ENCODE measurements at regions not wholly inside any gene's neighbourhood (a gene's known extent, or its start where the extent isn't known, plus 50 kb on each side); places are given as distances from the start of the nearest gene placed in this dataset.
A peak's percentile ranks its signal among the peaks of the same experiment; 100 is the strongest.

DNA sequence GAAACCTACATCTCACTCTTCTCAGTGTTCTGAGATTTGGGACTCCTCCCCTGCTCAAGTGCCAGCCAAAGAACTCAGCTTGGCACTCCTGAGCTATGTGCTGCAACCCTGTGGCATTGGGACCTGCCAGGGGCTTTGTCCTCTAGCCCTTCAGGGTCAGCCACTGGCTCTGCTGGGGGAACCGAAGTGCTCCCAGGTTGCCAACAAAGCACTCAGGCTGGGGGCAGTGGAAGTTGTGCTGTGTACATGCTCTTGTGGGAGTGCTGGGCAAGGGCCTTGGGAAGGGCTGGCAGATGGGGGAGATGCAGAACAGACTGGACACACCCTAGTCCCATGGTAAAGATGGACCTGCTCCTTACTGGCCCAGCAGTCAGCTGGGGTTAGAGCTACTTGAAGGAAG lies 498.6 kb downstream of the CAAP1 start:
- no peak for DNase-seq (ENCODE audit: low read depth, low spot score)

DNA sequence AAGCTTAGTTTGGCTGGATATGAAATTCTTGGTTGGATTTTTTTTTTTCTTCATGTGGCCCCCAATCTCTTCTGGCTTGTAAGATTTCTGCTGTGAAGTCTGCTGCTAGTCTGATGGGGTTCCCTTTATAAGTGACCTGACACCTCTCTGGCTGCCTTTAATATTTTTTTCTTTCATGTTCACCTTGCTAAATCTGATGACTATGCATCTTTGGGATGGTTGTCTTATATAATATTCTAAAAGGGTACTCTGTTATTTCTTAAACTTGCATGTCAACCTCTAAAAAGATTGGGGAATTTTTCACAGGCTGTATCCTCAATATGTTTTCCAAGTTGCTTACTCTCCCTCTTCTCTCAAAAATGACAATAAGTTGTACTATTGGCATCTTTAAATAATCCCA lies 500.0 kb downstream of the CAAP1 start:
- no peak for DNase-seq (ENCODE audit: low read depth, low spot score)

DNA sequence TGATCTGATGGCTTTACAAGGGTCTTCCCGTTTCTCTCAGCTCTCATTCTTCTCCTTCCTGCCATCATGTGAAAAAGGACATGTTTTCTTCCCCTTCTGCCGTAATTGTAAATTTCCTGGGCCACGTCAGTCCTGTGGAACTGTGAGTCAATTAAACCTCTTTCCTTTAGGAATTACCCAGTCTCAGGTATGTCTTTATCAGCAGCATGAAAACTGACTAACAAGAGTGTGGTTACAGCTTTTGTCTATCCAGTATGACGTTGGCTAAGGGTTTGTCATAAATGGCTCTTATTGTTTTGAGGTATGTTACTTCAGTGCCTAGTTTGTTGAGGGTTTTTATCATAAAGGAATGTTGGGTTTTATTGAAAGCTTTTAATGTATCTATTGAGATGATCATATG lies 501.6 kb downstream of the CAAP1 start:
- no peak for DNase-seq (ENCODE audit: low read depth, low spot score)

DNA sequence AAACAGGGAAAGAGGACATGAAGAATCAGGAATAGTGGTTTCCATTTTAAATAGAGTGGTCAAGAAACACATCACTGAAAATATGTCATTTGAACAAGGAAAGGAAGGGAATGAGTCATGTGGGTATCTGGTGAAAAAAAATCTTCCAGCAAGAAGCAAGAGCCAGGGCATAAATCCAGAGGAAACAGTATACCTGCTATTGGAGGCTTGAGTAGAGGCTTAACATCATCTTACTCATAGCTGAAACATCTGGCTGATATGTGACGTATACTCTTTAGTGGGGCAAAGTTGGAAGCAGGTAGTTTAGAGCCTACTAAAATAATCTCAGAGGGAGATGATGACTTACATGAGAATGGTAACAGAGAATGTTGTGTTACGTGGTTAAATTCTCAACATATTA lies 517.2 kb downstream of the CAAP1 start:
- DNase-seq (ENCODE audit: low read depth, low spot score) = peak; percentile 51

DNA sequence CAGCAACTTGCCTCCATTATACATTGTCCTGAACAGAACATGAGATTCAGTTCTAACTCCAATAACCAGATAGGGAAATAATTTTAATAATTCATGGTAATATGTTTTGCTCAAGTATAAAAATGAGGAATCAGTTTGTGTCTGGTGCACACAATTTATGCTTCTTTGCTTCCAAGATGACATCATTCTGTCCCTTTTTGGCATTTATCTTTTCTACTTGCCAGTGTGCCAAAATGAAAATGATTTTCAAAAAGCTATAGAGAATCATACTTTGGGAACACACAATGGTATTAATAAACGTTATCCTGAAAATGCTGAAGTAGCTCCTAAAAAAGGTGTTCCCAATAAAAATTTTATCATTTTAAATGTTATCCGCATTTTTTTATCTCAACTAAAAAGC lies 519.0 kb downstream of the CAAP1 start:
- no peak for DNase-seq (ENCODE audit: low read depth, low spot score)

DNA sequence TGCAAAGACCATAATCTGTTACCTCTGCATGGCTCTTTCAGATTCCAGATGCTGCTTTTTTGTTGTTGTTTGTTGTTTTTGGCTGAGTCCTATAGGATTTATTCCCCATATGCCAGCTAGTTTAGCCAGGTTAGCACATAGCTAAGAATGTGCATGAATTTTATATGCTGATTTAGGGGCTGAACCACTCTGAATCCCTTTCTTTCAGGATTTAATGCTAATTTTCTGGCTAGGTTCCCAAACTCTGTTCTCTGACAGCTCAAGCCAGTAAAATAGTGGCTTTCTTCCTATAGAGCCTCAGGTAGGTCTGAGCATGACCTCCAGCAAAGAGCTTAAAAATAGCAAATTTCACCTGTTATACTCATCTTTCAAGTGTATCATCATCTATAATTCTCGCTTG lies 521.4 kb downstream of the CAAP1 start:
- DNase-seq (ENCODE audit: low read depth, low spot score) = peak; percentile 4

DNA sequence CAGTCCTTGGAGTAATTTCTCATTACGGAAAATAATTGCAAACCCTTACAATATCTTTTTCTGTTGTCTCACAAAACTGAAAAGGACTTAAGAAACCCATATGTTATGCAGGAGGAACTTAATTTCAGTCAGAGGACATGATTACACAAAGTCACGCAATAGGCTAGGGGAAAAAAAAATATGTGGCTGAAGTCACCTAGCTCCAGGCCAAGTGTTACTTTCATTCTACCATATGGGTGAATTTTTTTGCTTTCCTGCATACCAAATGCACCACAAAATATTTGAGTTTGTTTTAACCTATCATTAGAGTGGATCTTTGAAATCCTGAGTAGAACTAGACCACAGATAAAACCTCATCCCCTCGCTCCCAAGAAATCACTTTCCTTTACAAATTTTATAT lies 523.5 kb downstream of the CAAP1 start:
- DNase-seq (ENCODE audit: low read depth, low spot score) = peak; percentile 5

DNA sequence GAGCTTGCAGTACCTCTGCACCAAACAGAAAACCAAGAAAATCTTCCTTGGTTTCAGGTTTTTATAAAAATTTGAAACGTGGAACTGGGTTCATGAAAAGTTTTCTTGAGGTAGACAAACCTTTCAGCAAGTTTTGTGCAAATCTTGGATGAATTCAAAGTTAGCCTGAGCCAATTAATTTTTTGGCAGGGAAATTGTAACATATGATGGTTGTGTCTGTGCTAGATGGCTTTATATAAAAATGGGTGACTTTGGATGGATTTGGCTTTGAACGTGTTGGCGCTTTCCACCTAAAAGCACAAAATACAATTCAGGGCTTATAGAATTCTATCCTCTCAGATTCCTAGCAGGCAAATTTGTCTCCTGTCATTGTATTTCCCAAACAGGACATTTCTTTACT lies 524.4 kb downstream of the CAAP1 start:
- DNase-seq (ENCODE audit: low read depth, low spot score) = no peak

DNA sequence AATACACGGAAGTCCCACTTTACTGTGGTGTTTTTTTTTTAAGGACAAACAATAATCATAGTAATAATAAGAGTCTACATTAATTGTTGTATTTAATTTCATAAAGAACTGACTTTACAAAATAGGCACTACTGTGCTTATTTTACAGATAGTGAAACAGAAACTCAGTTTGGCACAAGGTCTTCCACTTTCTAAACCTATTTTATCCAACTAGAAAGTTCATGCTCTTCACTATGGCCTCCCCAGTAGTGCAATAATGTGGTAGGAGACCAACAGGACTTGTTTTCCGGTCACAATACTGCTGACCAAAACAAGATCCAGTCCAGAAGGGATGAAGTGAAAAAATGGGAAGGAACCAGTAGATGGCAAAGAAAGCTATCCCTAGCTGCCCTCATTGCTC lies 531.6 kb downstream of the CAAP1 start:
- DNase-seq (ENCODE audit: low read depth, low spot score) = no peak

DNA sequence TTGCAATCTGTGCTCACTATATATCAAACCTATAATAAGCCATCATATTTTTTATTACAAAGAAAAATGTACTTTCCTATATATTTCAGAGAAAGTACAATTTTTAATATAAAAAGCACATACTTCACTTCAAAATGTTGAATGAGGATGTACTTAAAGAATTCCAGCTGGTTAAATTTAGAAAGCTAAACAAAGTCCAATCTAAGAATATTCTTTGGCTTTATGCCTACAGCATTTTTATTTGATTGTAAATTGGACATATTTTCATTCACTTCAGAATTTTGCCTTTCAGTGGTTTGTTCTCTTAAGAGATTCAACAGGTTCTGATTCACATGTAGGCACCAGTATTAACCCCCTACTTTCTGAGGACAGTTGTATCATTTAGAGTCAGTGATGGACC lies 533.8 kb downstream of the CAAP1 start:
- no peak for DNase-seq (ENCODE audit: low read depth, low spot score)

DNA sequence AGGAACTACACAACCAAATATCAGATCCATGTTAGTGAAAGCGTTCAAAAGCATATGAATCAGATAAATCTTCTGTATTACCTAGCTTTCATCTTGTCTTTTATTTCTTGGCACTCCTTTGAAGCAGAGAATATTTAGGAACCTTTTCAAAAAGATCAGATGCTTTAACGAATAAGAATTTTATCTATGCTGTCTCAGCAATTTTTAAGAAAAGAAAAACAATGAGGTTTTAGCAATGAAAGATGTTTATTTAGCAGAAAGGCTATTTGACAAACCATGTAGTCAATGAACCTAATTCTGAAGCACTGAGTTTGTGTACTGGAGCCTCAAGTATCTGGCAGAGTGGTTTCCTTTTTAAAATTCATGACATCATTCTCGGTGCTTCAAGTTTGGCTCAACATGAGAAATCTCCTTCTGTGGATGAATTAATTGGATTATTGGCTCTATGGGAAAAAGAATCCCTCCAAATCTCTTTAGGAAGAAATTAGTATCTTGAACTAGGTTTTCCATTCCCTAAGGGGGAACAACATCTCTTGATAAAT lies 534.7 kb downstream of the CAAP1 start:
- peak; percentile 19 for DNase-seq (ENCODE audit: low read depth, low spot score)

DNA sequence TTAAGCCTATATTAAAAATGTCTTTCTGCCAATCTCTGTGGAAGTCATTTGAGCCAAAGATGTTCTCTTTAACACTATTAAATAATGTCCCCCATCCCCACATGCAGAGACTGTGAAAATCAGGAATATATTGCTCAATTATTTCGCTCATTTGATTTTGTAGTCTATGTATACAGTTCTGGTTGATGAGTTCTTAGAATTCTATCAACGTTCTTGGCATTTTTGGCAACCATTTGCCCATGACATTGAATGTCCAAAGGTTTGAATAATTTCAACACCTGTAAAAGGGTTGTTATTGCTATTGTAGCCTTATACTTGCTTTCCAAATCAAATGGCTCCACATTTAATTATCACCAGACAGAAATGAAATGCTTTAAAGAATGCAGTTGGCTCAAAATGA lies 536.1 kb downstream of the CAAP1 start:
- no peak for DNase-seq (ENCODE audit: low read depth, low spot score)

DNA sequence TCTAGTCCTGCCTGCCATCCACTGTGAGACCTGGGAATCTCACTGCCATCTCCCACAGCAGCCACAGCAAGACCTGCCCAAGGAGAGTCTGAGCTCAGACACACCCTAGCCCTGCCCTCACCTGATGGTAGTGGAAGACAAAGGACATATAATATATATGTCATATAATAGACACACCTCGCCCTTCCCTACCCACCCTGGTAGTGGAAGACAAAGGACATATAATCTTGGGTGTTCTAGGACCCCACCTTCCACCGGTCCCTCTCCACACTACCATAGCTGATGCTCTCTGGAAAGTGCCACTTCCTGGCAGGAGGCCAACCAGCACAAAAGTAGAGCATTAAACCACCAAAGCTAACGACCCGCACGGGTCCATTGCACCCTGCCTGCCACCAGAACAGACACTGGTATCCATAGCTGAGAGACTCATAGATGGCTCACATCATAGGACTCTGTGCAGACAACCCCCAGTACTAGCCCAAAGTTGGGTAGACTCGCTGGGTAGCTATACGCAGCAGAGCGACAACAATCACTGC lies 545.6 kb downstream of the CAAP1 start:
- no peak for DNase-seq (ENCODE audit: low read depth, low spot score)

DNA sequence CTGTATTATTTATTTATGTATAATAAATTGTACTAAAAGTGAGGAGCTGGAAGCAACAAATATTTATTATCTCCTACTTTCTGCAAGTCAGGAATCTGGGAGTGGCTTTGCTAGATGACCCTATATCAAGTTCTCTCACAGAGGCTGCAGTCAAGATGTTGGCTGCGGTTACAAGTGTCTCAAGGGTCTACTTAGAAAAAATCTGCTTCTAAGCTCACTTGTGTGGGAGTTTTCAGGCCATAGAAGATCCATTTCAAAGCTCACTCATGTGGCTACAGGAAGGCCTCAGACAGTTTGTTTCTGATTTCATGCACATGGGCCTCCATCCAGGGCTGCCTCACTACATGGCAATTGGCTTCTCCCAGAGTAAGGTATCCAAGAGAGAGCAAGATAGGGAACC lies 551.1 kb downstream of the CAAP1 start:
- DNase-seq (ENCODE audit: low read depth, low spot score) = no peak

DNA sequence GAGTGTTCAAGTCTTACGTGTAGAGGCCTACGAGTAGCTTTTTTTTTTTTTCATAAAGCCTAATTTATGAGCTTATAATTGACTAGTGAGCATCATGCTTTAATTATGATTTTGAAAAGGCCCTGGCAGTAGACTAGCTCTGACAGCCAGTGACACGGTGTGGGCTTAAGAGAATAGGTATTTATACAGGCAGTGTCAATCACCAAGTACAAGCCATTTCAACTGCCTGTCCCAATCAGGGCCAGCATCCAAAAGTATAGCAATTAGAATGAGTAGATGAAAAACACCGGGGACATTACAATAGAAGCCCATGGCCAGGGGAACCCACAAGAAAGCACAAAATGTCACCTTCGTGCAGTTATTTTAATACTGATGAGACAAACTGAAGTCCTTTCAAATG lies 552.8 kb downstream of the CAAP1 start:
- no peak for DNase-seq (ENCODE audit: low read depth, low spot score)

DNA sequence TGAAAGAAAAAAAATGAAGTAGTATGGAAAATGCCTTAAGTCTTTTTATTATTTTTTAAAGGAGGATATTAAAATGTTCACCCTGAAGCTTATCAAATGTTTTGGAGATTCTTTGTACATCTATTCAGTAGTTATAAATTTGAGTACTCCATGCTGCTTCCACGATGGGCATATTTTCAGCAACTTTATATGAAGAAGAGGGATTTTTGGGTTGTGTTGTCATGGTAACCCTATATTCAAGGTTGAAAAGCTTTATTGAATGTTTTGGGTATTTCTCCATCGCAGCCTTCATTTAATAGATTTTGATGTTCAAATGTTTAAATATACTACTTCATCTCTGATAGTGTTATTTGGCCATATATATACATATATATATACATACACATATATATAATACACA lies 557.5 kb downstream of the CAAP1 start:
- DNase-seq (ENCODE audit: low read depth, low spot score) = no peak

DNA sequence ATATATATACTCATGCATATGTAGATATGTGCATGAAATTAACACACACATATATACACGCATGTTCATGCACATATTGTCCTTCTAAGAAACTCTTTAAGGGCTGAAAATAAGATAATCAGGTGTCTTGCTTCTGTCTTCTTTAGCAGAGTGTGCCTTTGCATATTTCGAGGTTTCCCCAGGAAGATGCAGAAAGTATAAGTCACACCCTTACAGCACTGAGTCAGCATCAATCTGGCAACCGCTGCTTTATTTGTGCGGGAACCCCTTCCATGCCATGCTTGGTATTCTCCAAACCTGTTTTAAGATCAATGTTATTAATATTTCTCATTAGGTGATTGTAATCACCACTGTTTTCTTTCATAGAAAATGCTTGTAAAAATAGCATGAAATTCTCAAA lies 557.9 kb downstream of the CAAP1 start:
- DNase-seq (ENCODE audit: low read depth, low spot score) = no peak

DNA sequence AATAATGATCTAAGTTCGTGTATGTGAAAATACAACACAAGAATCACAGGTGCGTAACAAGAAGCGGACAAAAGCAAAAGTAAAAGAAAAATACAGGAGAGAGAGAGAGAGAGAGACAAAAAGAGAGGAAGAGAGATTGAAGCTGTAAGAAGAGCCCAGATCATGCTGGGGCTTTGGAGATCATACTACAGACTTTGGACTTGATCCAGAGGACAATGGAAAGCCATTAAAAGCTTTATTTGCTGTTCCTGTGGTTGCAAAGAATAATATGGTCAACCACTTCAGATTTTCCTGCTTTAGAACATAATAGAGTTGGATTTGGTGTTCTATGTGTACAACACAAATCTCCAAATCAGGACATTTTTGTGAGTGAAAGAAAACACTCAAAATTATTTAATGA lies 561.4 kb downstream of the CAAP1 start:
- no peak for DNase-seq (ENCODE audit: low read depth, low spot score)

DNA sequence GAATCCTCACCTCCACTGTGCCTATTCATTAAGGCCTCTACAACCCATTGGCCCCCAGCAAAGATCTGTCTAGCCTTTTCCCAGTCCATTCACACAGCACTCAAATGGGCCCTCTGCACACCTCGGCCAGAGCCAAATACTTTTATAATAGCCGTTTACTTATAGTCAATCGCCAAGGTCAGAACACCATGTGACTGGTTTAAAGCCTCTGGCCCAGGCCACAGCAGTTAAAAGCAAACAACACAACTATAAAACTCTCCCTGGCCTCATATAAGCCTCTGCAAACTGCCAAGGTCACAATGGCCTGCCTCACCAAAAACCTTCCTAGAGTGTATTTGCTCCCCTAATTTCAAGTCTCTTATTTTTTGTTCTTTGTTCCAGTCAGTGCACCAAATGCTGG lies 562.6 kb downstream of the CAAP1 start:
- DNase-seq (ENCODE audit: low read depth, low spot score) = no peak

DNA sequence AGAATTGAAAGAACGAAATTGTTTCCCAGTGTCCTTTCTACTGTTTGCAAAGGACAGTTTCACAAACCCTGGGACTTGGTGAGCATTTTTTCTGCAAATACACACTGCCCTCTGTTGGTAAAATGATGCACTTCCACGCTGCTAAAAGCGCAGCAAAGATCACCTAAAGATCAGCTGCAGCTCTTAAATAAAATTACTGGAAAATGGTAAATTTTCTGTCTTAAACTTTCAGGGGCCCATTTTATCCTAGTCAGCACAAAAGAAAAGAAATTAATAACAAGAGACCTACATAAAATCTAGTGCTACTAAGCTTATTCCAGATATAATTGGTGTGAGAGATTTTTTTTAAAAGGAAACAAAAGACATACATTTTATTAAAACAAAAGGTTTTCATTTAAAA lies 566.0 kb downstream of the CAAP1 start:
- DNase-seq (ENCODE audit: low read depth, low spot score) = peak; percentile 84

DNA sequence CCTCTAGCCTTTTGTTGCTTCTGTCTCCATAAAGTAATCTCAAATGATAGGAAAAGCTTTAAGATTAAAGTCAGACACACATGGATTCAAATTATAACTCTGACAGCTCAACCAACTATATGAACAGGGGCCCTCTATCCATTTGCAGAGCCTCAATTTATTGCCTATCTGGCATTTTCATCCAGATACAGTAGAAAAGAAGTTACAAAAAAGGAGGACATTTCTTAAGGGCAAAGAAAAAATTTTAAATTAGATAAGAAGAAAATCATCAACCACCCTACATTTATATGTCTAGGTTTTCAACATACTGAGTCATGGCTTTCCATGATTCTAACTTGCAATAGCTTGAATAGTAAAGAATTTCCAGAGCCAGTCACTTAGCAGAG lies 567.2 kb downstream of the CAAP1 start:
- DNase-seq (ENCODE audit: low read depth, low spot score) = no peak

DNA sequence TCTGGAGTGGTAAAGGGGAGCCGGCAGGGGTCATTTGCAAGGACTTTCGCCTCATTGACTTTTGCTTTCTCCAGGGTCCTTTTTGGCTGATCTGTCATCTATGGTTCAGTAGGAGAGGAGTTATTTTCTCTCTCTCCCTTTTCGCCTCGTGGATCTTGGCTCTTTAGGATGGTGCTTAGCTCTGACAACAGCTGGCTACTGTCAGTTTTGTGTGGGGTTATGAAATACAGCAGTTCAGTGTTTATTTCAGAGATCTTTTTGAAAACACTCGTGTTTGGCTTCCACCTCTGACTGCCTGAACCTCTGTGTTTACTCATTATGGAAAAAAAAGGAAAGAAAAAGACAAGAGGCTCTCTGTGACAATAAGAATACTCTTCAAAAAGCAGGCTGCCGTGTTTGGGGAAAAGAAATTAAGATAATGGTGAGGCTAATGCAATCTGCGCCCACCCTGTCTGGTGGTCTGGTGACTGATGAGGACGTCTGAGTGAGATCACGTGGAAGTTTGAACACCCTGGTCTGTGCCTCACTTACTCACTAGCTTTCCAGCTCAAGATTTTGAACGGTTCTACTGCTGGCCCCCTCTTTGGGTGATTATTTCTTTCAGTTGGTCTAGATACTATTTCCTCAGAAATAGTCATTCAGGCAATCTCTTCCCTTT lies 567.7 kb downstream of the CAAP1 start:
- DNase-seq (ENCODE audit: low read depth, low spot score) = no peak

DNA sequence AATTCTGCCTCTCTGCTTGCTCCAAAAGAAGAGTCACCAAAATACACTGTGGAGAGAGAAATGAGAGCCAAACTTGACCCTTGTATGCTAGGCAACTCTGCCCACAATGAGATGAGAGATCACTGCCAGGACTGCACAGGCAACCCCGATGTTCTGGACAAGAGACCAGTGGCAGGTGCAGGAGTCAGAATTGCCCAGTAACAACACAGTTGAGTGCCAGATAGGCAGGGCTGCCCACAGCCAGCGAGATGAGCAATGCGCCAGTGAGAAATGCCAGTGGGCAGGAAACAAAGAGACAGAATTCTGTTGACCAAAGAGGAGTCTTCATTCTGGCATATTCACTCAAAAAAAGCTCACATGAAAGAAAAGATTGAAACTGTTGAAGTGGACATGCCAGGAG lies 570.7 kb downstream of the CAAP1 start:
- DNase-seq (ENCODE audit: low read depth, low spot score) = no peak

DNA sequence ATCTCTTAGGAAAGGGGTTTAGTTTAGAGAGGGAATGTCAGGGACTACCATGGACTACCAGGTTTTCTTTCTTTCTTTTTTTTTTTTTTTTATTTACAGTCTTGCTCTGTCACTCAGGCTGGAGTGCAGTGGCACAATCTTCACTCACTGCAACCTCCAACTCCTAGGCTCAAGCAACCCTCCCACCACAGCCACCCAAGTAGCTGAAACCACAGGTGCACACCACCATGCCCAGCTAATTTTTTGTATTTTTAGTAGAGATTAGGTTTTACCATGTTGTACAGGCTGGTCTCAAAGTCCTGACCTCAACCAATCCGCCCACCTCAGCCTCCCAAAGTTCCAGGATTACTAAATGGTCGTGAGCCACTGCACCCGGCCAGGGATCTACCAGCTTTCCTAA lies 572.7 kb downstream of the CAAP1 start:
- DNase-seq (ENCODE audit: low read depth, low spot score) = no peak
